WTC11 (cell line): ENCODE measurements at regions not wholly inside any gene's neighbourhood (a gene's known extent, or its start where the extent isn't known, plus 50 kb on each side); places are given as distances from the start of the nearest gene placed in this dataset.

ENCODE experiments used
- ATAC-seq: fragments of 200-7000 bp; cut with Tn5 transposase; 2 replicates; pipeline ENCODE4 v1.10.0; 2021; ENCODE audit warnings: mild to moderate bottlenecking, moderate library complexity
- CTCF ChIA-PET: fragments of 300-600 bp; sonication (Branson Sonifier 250); formaldehyde crosslinking; loops from one replicate; lab custom pipeline; 2021; ENCODE audit warnings: antibody characterized with exemption; lab: Charles Lee
- POLR2A ChIA-PET: fragments of 350-600 bp; sonication (Branson Sonifier 250); formaldehyde crosslinking; loops from one replicate; lab custom pipeline; 2021; ENCODE audit warnings: antibody characterized with exemption; lab: Charles Lee
- DNase-seq: peaks from one replicate; pipeline ENCODE4 v3.0.0; 2021; ENCODE audit warnings: low spot score
- H3K27ac Mint-ChIP-seq: 2 replicates; pipeline ENCODE4 v1.8.0; 2021; ENCODE audit warnings: mixed read lengths
- H3K27me3 Mint-ChIP-seq: 2 replicates; pipeline ENCODE4 v1.8.0; 2021; ENCODE audit warnings: low read depth, mild to moderate bottlenecking, moderate library complexity, mixed read lengths
- H3K36me3 Mint-ChIP-seq: 2 replicates; pipeline ENCODE4 v1.8.0; 2021; ENCODE audit warnings: mixed read lengths
- H3K4me1 Mint-ChIP-seq: 2 replicates; pipeline ENCODE4 v1.8.0; 2022; ENCODE audit warnings: mixed read lengths
- H3K4me3 Mint-ChIP-seq: 2 replicates; pipeline ENCODE4 v1.8.0; 2021; ENCODE audit warnings: mild to moderate bottlenecking, moderate library complexity, mixed read lengths
- H3K9me3 Mint-ChIP-seq: 2 replicates; pipeline ENCODE4 v1.8.0; 2021; ENCODE audit warnings: mixed read lengths
- AR ChIP-seq: fragments of 250-450 bp; sonication (Bioruptor Pico); IDR thresholded peaks from 2 replicates; pipeline ENCODE4 v1.9.0; 2021; ENCODE audit warnings: mild to moderate bottlenecking
- ATF1 ChIP-seq: sonication (generic); formaldehyde crosslinking; IDR thresholded peaks from 2 replicates; pipeline ENCODE4 v1.8.1; 2023; ENCODE audit warnings: mild to moderate bottlenecking, moderate library complexity, missing genetic modification reagents
- ATF2 ChIP-seq: sonication (generic); formaldehyde crosslinking; IDR thresholded peaks from 2 replicates; pipeline ENCODE4 v1.8.1; 2022; ENCODE audit warnings: low read depth, missing genetic modification reagents, borderline replicate concordance
- E2F1 ChIP-seq: sonication (generic); formaldehyde crosslinking; IDR thresholded peaks from 2 replicates; pipeline ENCODE4 v1.8.0; 2022; ENCODE audit warnings: mild to moderate bottlenecking, missing genetic modification reagents
- ERG ChIP-seq: fragments of 250-450 bp; sonication (Bioruptor Pico); IDR thresholded peaks from 2 replicates; pipeline ENCODE4 v1.8.0; 2021; ENCODE audit warnings: mild to moderate bottlenecking
- FOXK1 ChIP-seq: sonication (generic); formaldehyde crosslinking; IDR thresholded peaks from 2 replicates; pipeline ENCODE4 v1.8.0; 2022; ENCODE audit warnings: mild to moderate bottlenecking, moderate library complexity, missing genetic modification reagents
- IRF1 ChIP-seq: sonication (generic); formaldehyde crosslinking; IDR thresholded peaks from 2 replicates; pipeline ENCODE4 v1.8.0; 2023; ENCODE audit warnings: missing genetic modification reagents
- JUN ChIP-seq: sonication (generic); formaldehyde crosslinking; IDR thresholded peaks from 2 replicates; pipeline ENCODE4 v1.8.0; 2023; ENCODE audit warnings: mild to moderate bottlenecking, missing genetic modification reagents
- KAT7 ChIP-seq: sonication (generic); formaldehyde crosslinking; IDR thresholded peaks from 2 replicates; pipeline ENCODE4 v1.8.1; 2023; ENCODE audit warnings: missing genetic modification reagents, mild to moderate bottlenecking, borderline replicate concordance
- NFE2L1 ChIP-seq: sonication (generic); formaldehyde crosslinking; IDR thresholded peaks from 2 replicates; pipeline ENCODE4 v1.8.1; 2023; ENCODE audit warnings: missing genetic modification reagents
- NR1H2 ChIP-seq: sonication (generic); formaldehyde crosslinking; IDR thresholded peaks from 2 replicates; pipeline ENCODE4 v1.9.0; 2021; ENCODE audit warnings: mild to moderate bottlenecking, moderate library complexity, missing genetic modification reagents
- NR3C1 ChIP-seq: sonication (generic); formaldehyde crosslinking; conservative IDR thresholded peaks from 2 replicates; pipeline ENCODE4 v1.8.1; 2023; ENCODE audit warnings: low read depth, mild to moderate bottlenecking, missing genetic modification reagents
- PREB ChIP-seq: sonication (generic); formaldehyde crosslinking; IDR thresholded peaks from 2 replicates; pipeline ENCODE4 v1.8.1; 2022; ENCODE audit warnings: mild to moderate bottlenecking, missing genetic modification reagents, moderate library complexity, borderline replicate concordance
- PRRX2 ChIP-seq: fragments of 250-450 bp; sonication (Bioruptor Pico); IDR thresholded peaks from 2 replicates; pipeline ENCODE4 v1.8.0; 2021; ENCODE audit warnings: mild to moderate bottlenecking
- STAT6 ChIP-seq: sonication (generic); formaldehyde crosslinking; conservative IDR thresholded peaks from 2 replicates; pipeline ENCODE4 v1.8.1; 2023; ENCODE audit warnings: mild to moderate bottlenecking, low read depth, missing genetic modification reagents, moderate library complexity
- TCF7 ChIP-seq: sonication (generic); formaldehyde crosslinking; IDR thresholded peaks from 2 replicates; pipeline ENCODE4 v1.8.0; 2022; ENCODE audit warnings: mild to moderate bottlenecking, low read depth, missing genetic modification reagents, moderate library complexity
- TEAD1 ChIP-seq: sonication (generic); formaldehyde crosslinking; IDR thresholded peaks from 2 replicates; pipeline ENCODE4 v1.8.0; 2022; ENCODE audit warnings: mild to moderate bottlenecking, missing genetic modification reagents
- USF1 ChIP-seq: sonication (generic); formaldehyde crosslinking; IDR thresholded peaks from 2 replicates; pipeline ENCODE4 v1.8.0; 2022; ENCODE audit warnings: mild to moderate bottlenecking, missing genetic modification reagents
- ZNF138 ChIP-seq: sonication (generic); formaldehyde crosslinking; conservative IDR thresholded peaks from 2 replicates; pipeline ENCODE4 v1.8.1; 2022; ENCODE audit warnings: mild to moderate bottlenecking, moderate library complexity, missing genetic modification reagents
- ZNF512 ChIP-seq: sonication (generic); formaldehyde crosslinking; IDR thresholded peaks from 2 replicates; pipeline ENCODE4 v1.8.1; 2022; ENCODE audit warnings: missing genetic modification reagents, borderline replicate concordance

GRCh38 chr2:147051814-147052213, 793.0 kb upstream of the ACVR2A start:
- Mint-ChIP-seq H3K9me3 (peaks cover 7% of the 10 kb centered on the region; the same call in 1 of the 2 replicates), H3K27me3 (no peaks in the 10 kb centered on the region), H3K4me1 (peaks cover 6% of the 10 kb centered on the region), H3K36me3 (peaks cover 2% of the 10 kb centered on the region; the same call in 1 of the 2 replicates), H3K4me3 (no peak overlapping the region), H3K27ac (no peak overlapping the region)
- no peak for TF ChIP-seq AR
- TF ChIP-seq E2F1 (CRISPR knock-in tag): no peak
- no peak for TF ChIP-seq ERG (CRISPR knock-in tag)
- no peak for TF ChIP-seq NFE2L1 (CRISPR knock-in tag)
- TF ChIP-seq ZNF512: no peak
- no peak for TF ChIP-seq TCF7 (CRISPR knock-in tag)
- TF ChIP-seq FOXK1 (CRISPR knock-in tag): no peak
- no peak for TF ChIP-seq NR1H2 (CRISPR knock-in tag)
- TF ChIP-seq KAT7 (CRISPR knock-in tag): no peak
- no peak for TF ChIP-seq JUN (CRISPR knock-in tag)
- TF ChIP-seq IRF1: no peak
- no peak for TF ChIP-seq NR3C1 (CRISPR knock-in tag)
- TF ChIP-seq ATF2 (CRISPR knock-in tag): no peak
- POLR2A ChIA-PET: no interaction called here
- DNase-seq (no peak), ATAC-seq (no peak)
- CTCF ChIA-PET: no interaction called here

GRCh38 chr2:147051248-147051647, 793.6 kb upstream of the ACVR2A start:
- Mint-ChIP-seq H3K4me1 (peaks cover 12% of the 10 kb centered on the region), H3K4me3 (no peak overlapping the region), H3K9me3 (peaks cover 7% of the 10 kb centered on the region; the same call in 1 of the 2 replicates), H3K36me3 (peaks cover 2% of the 10 kb centered on the region; the same call in 1 of the 2 replicates), H3K27ac (no peak overlapping the region), H3K27me3 (no peaks in the 10 kb centered on the region)
- no peak for ATAC-seq
- ChIA-PET POLR2A (no interaction called here), CTCF (no interaction called here)
- no peak for DNase-seq
- TF ChIP-seq PRRX2 (no peak), PREB (CRISPR knock-in tag) (no peak), TEAD1 (no peak), ZNF138 (no peak), STAT6 (no peak), USF1 (CRISPR knock-in tag) (no peak), ATF1 (CRISPR knock-in tag) (no peak), ATF2 (CRISPR knock-in tag) (no peak)
